ENCODE measurements at regions not wholly inside any gene's neighbourhood (a gene's known extent, or its start where the extent isn't known, plus 50 kb on each side); places are given as distances from the start of the nearest gene placed in this dataset.

- intact Hi-C loops (cut with micrococcal nuclease; ENCODE audit: unreplicated experiment) (no loop called here), in situ Hi-C loops (cut with HindIII; ENCODE audit: extremely low pct_ligation_motif_present, low pct_unique_long_range_greater_than_20kb) (no loop called here)
- 0 out of 5 replicates have a peak, but pooled peaks cover 0 to 3% of the 10 kb centered on the region in 2 experiments for H3K27me3 ChIP-seq (ENCODE audit: control insufficient read depth in 1 of 2, insufficient read depth in 2 of 2, low read length in 2 of 2)
- BruUV-seq (replicated peaks): no TSS peak
- H3K4me3 ChIP-seq (replicated peaks in 1 of 3; ENCODE audit: insufficient read depth in 1 of 3, low read depth in 2 of 3, low read length in 3 of 3): no peak overlapping the region
- DNase-seq (ENCODE audit: low spot score) (no peak), FAIRE-seq (no peak), ATAC-seq (no peak)
- H3K4me2 ChIP-seq (ENCODE audit: low read depth, low read length): no peak overlapping the region
- 26% methylated on average over 3 of the region's 3 CpGs for WGBS (ENCODE audit: low lambda C conversion rate)
- H3K79me2 ChIP-seq (ENCODE audit: insufficient read depth, low read length): no peaks in the 10 kb centered on the region
- H4K20me1 ChIP-seq (ENCODE audit: insufficient read depth, low read length): no peaks in the 10 kb centered on the region
- TF ChIP-seq CENPX (CRISPR knock-in tag; IDR thresholded peaks at IDR 0.05) (no peak), KMT2A (CRISPR knock-in tag; IDR thresholded peaks at IDR 0.05) (no peak)
- no peak overlapping the region for H3K9ac ChIP-seq (ENCODE audit: insufficient read depth, low read depth, low read length)
- H3K27ac ChIP-seq (ENCODE audit: extremely low read length, insufficient read depth, low read length): no peak overlapping the region
- H3K36me3 ChIP-seq (replicated peaks in 1 of 2; ENCODE audit: control insufficient read depth in 1 of 2, insufficient read depth in 2 of 2, low read length in 2 of 2): no peaks in the 10 kb centered on the region
- no peak overlapping the region for H2AFZ ChIP-seq (ENCODE audit: low read length)
- POLR2A ChIA-PET: no interaction called here
- CTCF ChIA-PET (ENCODE audit: low intra/inter-chr PET ratio, low total read pairs): no interaction called here
- H3K4me1 ChIP-seq (ENCODE audit: insufficient read depth, low read length): no peaks in the 10 kb centered on the region
- H3K9me3 ChIP-seq (ENCODE audit: low read length): no peaks in the 10 kb centered on the region
These were observed 53.9 kb upstream of the CACNA1E start for GRCh38 chr1:181429462-181429861.

- H3K4me2 ChIP-seq (ENCODE audit: low read depth, low read length): no peak overlapping the region
- POLR2A ChIA-PET: no interaction called here
These were observed 53.1 kb upstream of the CACNA1E start for GRCh38 chr1:181430015-181430885.

More at GRCh38 chr1:181430015-181430885, 53.1 kb upstream of the CACNA1E start:
- Histone ChIP-seq H3K27me3 (ENCODE audit: control insufficient read depth in 1 of 2, insufficient read depth in 2 of 2, low read length in 2 of 2) (0 out of 5 replicates have a peak, but pooled peaks cover 0 to 3% of the 10 kb centered on the region in 2 experiments), H3K4me3 (replicated peaks in 1 of 3; ENCODE audit: insufficient read depth in 1 of 3, low read depth in 2 of 3, low read length in 3 of 3) (no peak overlapping the region), H4K20me1 (ENCODE audit: insufficient read depth, low read length) (no peaks in the 10 kb centered on the region), H3K9me3 (ENCODE audit: low read length) (no peaks in the 10 kb centered on the region), H3K27ac (ENCODE audit: extremely low read length, insufficient read depth, low read length) (no peak overlapping the region), H3K36me3 (replicated peaks in 1 of 2; ENCODE audit: control insufficient read depth in 1 of 2, insufficient read depth in 2 of 2, low read length in 2 of 2) (no peaks in the 10 kb centered on the region), H3K9ac (ENCODE audit: insufficient read depth, low read depth, low read length) (no peak overlapping the region), H3K4me1 (ENCODE audit: insufficient read depth, low read length) (no peaks in the 10 kb centered on the region), H2AFZ (ENCODE audit: low read length) (no peak overlapping the region), H3K79me2 (ENCODE audit: insufficient read depth, low read length) (no peaks in the 10 kb centered on the region)
- no peak for FAIRE-seq
- intact Hi-C loops (cut with micrococcal nuclease; ENCODE audit: unreplicated experiment): no loop called here
- DNase-seq (ENCODE audit: low spot score): no peak
- TF ChIP-seq TEAD2 (CRISPR knock-in tag; IDR thresholded peaks at IDR 0.05): no peak
- no peak for TF ChIP-seq KMT2A (CRISPR knock-in tag; IDR thresholded peaks at IDR 0.05)
- TF ChIP-seq FOXJ3 (CRISPR knock-in tag; IDR thresholded peaks at IDR 0.05; ENCODE audit: borderline replicate concordance): no peak
- no peak for TF ChIP-seq ZNF317 (CRISPR knock-in tag; IDR thresholded peaks at IDR 0.05)
- ATAC-seq: no peak
- no TSS peak for BruUV-seq (replicated peaks)
- WGBS (ENCODE audit: low lambda C conversion rate): 10% methylated on average over 7 of the region's 8 CpGs
- in situ Hi-C loops (cut with HindIII; ENCODE audit: extremely low pct_ligation_motif_present, low pct_unique_long_range_greater_than_20kb): no loop called here
- CTCF ChIA-PET (ENCODE audit: low intra/inter-chr PET ratio, low total read pairs): no interaction called here
